IMR-90 (cell line): ENCODE measurements at regions not wholly inside any gene's neighbourhood (a gene's known extent, or its start where the extent isn't known, plus 50 kb on each side); places are given as distances from the start of the nearest gene placed in this dataset.

Source experiments
- ATAC-seq: fragments of 200-7000 bp; cut with Tn5 transposase; 2 replicates; pipeline ENCODE4 v1.9.1; 2020; ENCODE audit warnings: low read depth, mild to moderate bottlenecking, moderate library complexity
- BruUV-seq: library from RNA; stranded (reverse); fragments of 400-500 nt; replicated peaks from 2 replicates; lab custom pipeline; 2021; lab: Mats Ljungman, UMichigan
- CTCF ChIA-PET: fragments of 300-600 bp; formaldehyde crosslinking; extraction: SDS; loops from one replicate; lab custom pipeline; 2021; ENCODE audit warnings: antibody characterized with exemption; lab: Yijun Ruan, JAX
- POLR2A ChIA-PET: fragments of 300-600 bp; sonication (Branson Sonifier 250); formaldehyde crosslinking; loops from one replicate; lab custom pipeline; 2022; ENCODE audit warnings: antibody characterized with exemption; ENCODE audit not compliant: unreplicated experiment; lab: Charles Lee
- DNase-seq: peaks from one replicate; pipeline ENCODE4 v3.0.0; 2013
- H2AFZ ChIP-seq: replicated peaks from 2 replicates; pipeline ENCODE3; 2013; ENCODE audit warnings: low read length, mild to moderate bottlenecking; ENCODE audit not compliant: poor library complexity
- H2AK5ac ChIP-seq: 2 replicates; pipeline ENCODE4 v1.6.1; 2013; ENCODE audit warnings: low read depth, low read length, inconsistent platforms
- H2AK9ac ChIP-seq: replicated peaks from 2 replicates; pipeline ENCODE3; 2013; ENCODE audit warnings: mild to moderate bottlenecking, low read depth, low read length, moderate library complexity; ENCODE audit not compliant: poor library complexity
- H2BK120ac ChIP-seq: 2 replicates; pipeline ENCODE4 v1.6.1; 2013; ENCODE audit warnings: low read depth, low read length, inconsistent platforms
- H2BK15ac ChIP-seq: 3 replicates; pipeline ENCODE4 v1.6.1; 2013; ENCODE audit warnings: low read depth, low read length, inconsistent platforms
- H2BK20ac ChIP-seq: 2 replicates; pipeline ENCODE4 v1.6.1; 2013; ENCODE audit warnings: low read depth, mild to moderate bottlenecking, inconsistent platforms, low read length, moderate library complexity
- H2BK5ac ChIP-seq: 2 replicates; pipeline ENCODE4 v1.6.1; 2013; ENCODE audit warnings: mild to moderate bottlenecking, low read depth, low read length, inconsistent platforms; ENCODE audit not compliant: poor library complexity, severe bottlenecking
- H3K14ac ChIP-seq: replicated peaks from 2 replicates; pipeline ENCODE4 v1.6.1; 2013; ENCODE audit warnings: low read depth, low read length, inconsistent platforms
- H3K18ac ChIP-seq: 2 replicates; pipeline ENCODE4 v1.6.1; 2013; ENCODE audit warnings: low read depth, low read length, control low read depth
- H3K23ac ChIP-seq: 2 replicates; pipeline ENCODE4 v1.6.1; 2013; ENCODE audit warnings: low read depth, low read length, inconsistent platforms
- H3K27ac ChIP-seq: 2 replicates; pipeline ENCODE4 v1.5.1; 2013; ENCODE audit warnings: mild to moderate bottlenecking, control low read depth, low read length; ENCODE audit not compliant: insufficient read depth
- H3K27me3 ChIP-seq: 2 replicates; pipeline ENCODE4 v1.6.1; 2013; ENCODE audit warnings: low read length; ENCODE audit not compliant: control insufficient read depth, insufficient read depth
- H3K36me3 ChIP-seq: 2 replicates; pipeline ENCODE4 v1.6.1; 2013; ENCODE audit warnings: low read length, mixed read lengths; ENCODE audit not compliant: control insufficient read depth, insufficient read depth
- H3K4ac ChIP-seq: 2 replicates; pipeline ENCODE4 v1.6.1; 2013; ENCODE audit warnings: low read depth, low read length, inconsistent platforms
- H3K4me1 ChIP-seq: 2 replicates; pipeline ENCODE4 v1.6.1; 2013; ENCODE audit warnings: low read length, mixed read lengths; ENCODE audit not compliant: control insufficient read depth, insufficient read depth
- H3K4me2 ChIP-seq: 2 replicates; pipeline ENCODE4 v1.6.1; 2013; ENCODE audit warnings: low read depth, mild to moderate bottlenecking, control low read depth, low read length, moderate library complexity
- H3K4me3 ChIP-seq: 2 replicates; pipeline ENCODE4 v1.5.1; 2013; ENCODE audit warnings: low read depth, mild to moderate bottlenecking, control low read depth, low read length, moderate library complexity; ENCODE audit not compliant: insufficient read depth
- H3K56ac ChIP-seq: 2 replicates; pipeline ENCODE4 v1.6.1; 2013; ENCODE audit warnings: low read length, inconsistent platforms; ENCODE audit not compliant: insufficient read depth; ENCODE audit errors: extremely low read depth
- H3K79me1 ChIP-seq, 2 experiments: 2 replicates each; pipeline ENCODE4 v1.6.1; 2013; ENCODE audit warnings: low read length in 2 of 2, inconsistent platforms in 1 of 2, low read depth in 1 of 2
- H3K9ac ChIP-seq: 2 replicates; pipeline ENCODE4 v1.6.1; 2013; ENCODE audit warnings: low read depth, low read length, control low read depth
- H3K9me1 ChIP-seq: 2 replicates; pipeline ENCODE4 v1.6.1; 2013; ENCODE audit warnings: low read length, inconsistent platforms; ENCODE audit not compliant: insufficient read depth
- H3K9me3 ChIP-seq: 2 replicates; pipeline ENCODE4 v1.6.1; 2013; ENCODE audit warnings: low read length; ENCODE audit not compliant: control insufficient read depth, insufficient read depth
- H4K20me1 ChIP-seq: 2 replicates; pipeline ENCODE4 v1.6.1; 2013; ENCODE audit warnings: low read length, inconsistent platforms; ENCODE audit not compliant: insufficient read depth
- H4K5ac ChIP-seq: 2 replicates; pipeline ENCODE4 v1.6.1; 2013; ENCODE audit warnings: mild to moderate bottlenecking, low read depth, low read length, control low read depth
- H4K8ac ChIP-seq, 2 experiments: 2 replicates each; pipeline ENCODE4 v1.6.1; 2013; ENCODE audit warnings: low read depth in 2 of 2, low read length in 2 of 2, control low read depth in 1 of 2, inconsistent platforms in 1 of 2
- H4K91ac ChIP-seq: 2 replicates; pipeline ENCODE4 v1.6.1; 2013; ENCODE audit warnings: low read depth, low read length, inconsistent platforms; ENCODE audit not compliant: insufficient read depth
- BHLHE40 ChIP-seq: fragments of 150-350 bp; IDR thresholded peaks from 2 replicates; pipeline ENCODE4 v1.6.1; 2016; ENCODE audit warnings: mild to moderate bottlenecking, low read depth, low read length
- CEBPB ChIP-seq: IDR thresholded peaks from 2 replicates; pipeline ENCODE4 v1.6.1; 2012; ENCODE audit warnings: low read depth, low read length, improper control_type of control experiment
- CHD1 ChIP-seq: IDR thresholded peaks from 2 replicates; pipeline ENCODE4 v1.6.1; 2012; ENCODE audit warnings: low read depth, low read length, improper control_type of control experiment
- CTCF ChIP-seq: conservative IDR thresholded peaks from 2 replicates; pipeline ENCODE4 v1.5.1; 2012; ENCODE audit warnings: mild to moderate bottlenecking, low read depth, low read length, improper control_type of control experiment
- ELK1 ChIP-seq: fragments of 150-350 bp; IDR thresholded peaks from 2 replicates; pipeline ENCODE4 v1.6.1; 2016; ENCODE audit warnings: low read depth, mild to moderate bottlenecking, low read length, moderate library complexity, borderline replicate concordance
- FOS ChIP-seq: fragments of 150-350 bp; IDR thresholded peaks from 2 replicates; pipeline ENCODE4 v1.6.1; 2016; ENCODE audit warnings: low read depth, low read length
- MAFK ChIP-seq: IDR thresholded peaks from 2 replicates; pipeline ENCODE4 v1.6.1; 2012; ENCODE audit warnings: low read depth, low read length, improper control_type of control experiment
- MAZ ChIP-seq: IDR thresholded peaks from 2 replicates; pipeline ENCODE4 v1.6.1; 2012; ENCODE audit warnings: low read depth, mild to moderate bottlenecking, low read length, improper control_type of control experiment, moderate library complexity, borderline replicate concordance
- MXI1 ChIP-seq: IDR thresholded peaks from 2 replicates; pipeline ENCODE4 v1.6.1; 2012; ENCODE audit warnings: low read depth, mild to moderate bottlenecking, low read length, moderate library complexity, borderline replicate concordance
- NFE2L2 ChIP-seq: fragments of 150-350 bp; IDR thresholded peaks from 2 replicates; pipeline ENCODE4 v1.6.1; 2016; ENCODE audit warnings: low read depth, mild to moderate bottlenecking, low read length
- POLR2A ChIP-seq: IDR thresholded peaks from 2 replicates; pipeline ENCODE4 v1.6.1; 2012; ENCODE audit warnings: mild to moderate bottlenecking, low read depth, low read length
- RAD21 ChIP-seq: IDR thresholded peaks from 2 replicates; pipeline ENCODE4 v1.6.1; 2012; ENCODE audit warnings: low read length, improper control_type of control experiment
- RCOR1 ChIP-seq: IDR thresholded peaks from 2 replicates; pipeline ENCODE4 v1.6.1; 2012; ENCODE audit warnings: mild to moderate bottlenecking, low read length, improper control_type of control experiment; ENCODE audit not compliant: insufficient replicate concordance
- RFX5 ChIP-seq: IDR thresholded peaks from 2 replicates; pipeline ENCODE4 v1.8.0; 2012; ENCODE audit warnings: low read depth, mild to moderate bottlenecking, low read length, moderate library complexity
- SMC3 ChIP-seq: fragments of 150-350 bp; IDR thresholded peaks from 2 replicates; pipeline ENCODE4 v1.6.1; 2016; ENCODE audit warnings: low read depth, mild to moderate bottlenecking, antibody characterized with exemption, low read length, moderate library complexity
- USF2 ChIP-seq: fragments of 150-350 bp; IDR thresholded peaks from 2 replicates; pipeline ENCODE4 v1.6.1; 2017; ENCODE audit warnings: mild to moderate bottlenecking, antibody characterized with exemption, low read length, low read depth
- WGBS, 2 experiments: methylation state at CpG; one replicate each; pipeline versions ENCODE4 v1.1.5 to v1.1.7; 2013; ENCODE audit warnings: missing lambda C conversion rate in 2 of 2; ENCODE audit not compliant: insufficient read length in 1 of 2; ENCODE audit errors: extremely low coverage in 2 of 2; 5-methylcytosine and 5-hydroxymethylcytosine counted together
- dilution Hi-C: fragments of 300-500 bp; cut with HindIII; formaldehyde crosslinking; loops from one replicate; pipeline ENCODE4 v1.14.3; 2018; ENCODE audit warnings: low sequenced_read_pairs; ENCODE audit not compliant: unreplicated experiment
- in situ Hi-C: fragments of 300-500 bp; cut with MboI; formaldehyde crosslinking; loops from 3 replicates; pipeline ENCODE4 v1.14.3; 2019; ENCODE audit warnings: low sequenced_read_pairs, inconsistent platforms, mixed read lengths
- intact Hi-C: fragments of 100-400 bp; cut with micrococcal nuclease; formaldehyde crosslinking; loops from 2 replicates; pipeline ENCODE4 v1.10.0; 2022

- dilution Hi-C loops (no loop called here), in situ Hi-C loops (no loop called here), intact Hi-C loops (loop anchor here (1.0 to 2.0 kb wide), 2 partner anchors 24 to 129 kb away; partner anchors contain the start of gene RASSF8)
- Histone ChIP-seq H3K9ac (no peak overlapping the region), H3K9me3 (no peaks in the 10 kb centered on the region), H3K18ac (no peak overlapping the region), H3K4me3 (no peak overlapping the region), H3K14ac (no peak overlapping the region), H2BK120ac (no peak overlapping the region), H3K56ac (no peak overlapping the region), H3K4me1 (peaks cover 16% of the 10 kb centered on the region), H2AK9ac (no peak overlapping the region), H3K9me1 (peaks cover 8% of the 10 kb centered on the region), H3K4ac (no peak overlapping the region), H3K27me3 (no peaks in the 10 kb centered on the region), H2BK20ac (no peak overlapping the region; the same call in 1 of the 2 replicates), H3K36me3 (no peaks in the 10 kb centered on the region), H3K79me1 (no peaks in the 10 kb centered on the region), H2AK5ac (no peak overlapping the region), H4K20me1 (no peaks in the 10 kb centered on the region), H3K4me2 (no peak overlapping the region), H3K23ac (no peak overlapping the region), H3K27ac (0 out of 2 replicates have a peak overlapping the region, but pooled peaks have one; percentile 2), H2BK5ac (peak overlapping the region; percentile 76), H4K91ac (no peak overlapping the region), H2AFZ (no peak overlapping the region), H2BK15ac (no peak overlapping the region), H4K8ac (no peak overlapping the region; a peak in 1 of 4 replicates), H4K5ac (no peak overlapping the region)
- CTCF ChIA-PET, result no interaction called here
- POLR2A ChIA-PET, result no interaction called here
- DNase-seq (peak; percentile 98), ATAC-seq (peak; percentile 82)
- peak; percentile 56; the same call in 1 of the 2 replicates for TF ChIP-seq NFE2L2
- TF ChIP-seq RCOR1, result peak; percentile 92
- TF ChIP-seq CEBPB, result peak; percentile 99
- peak; percentile 38 for TF ChIP-seq RAD21
- no peak for TF ChIP-seq CHD1
- TF ChIP-seq MXI1, result no peak
- peak; percentile 85 for TF ChIP-seq FOS
- peak; percentile 31 for TF ChIP-seq SMC3
- TF ChIP-seq MAFK, result no peak
- TF ChIP-seq ELK1, result no peak
- TF ChIP-seq CTCF, result 0 out of 2 replicates have a peak, but pooled peaks have one; percentile 10
- no peak for TF ChIP-seq MAZ
- peak; percentile 96 for TF ChIP-seq BHLHE40
- TF ChIP-seq RFX5, result no peak
- TF ChIP-seq POLR2A, result no peak
- peak; percentile 41; the same call in 1 of the 2 replicates for TF ChIP-seq USF2
- WGBS, 2 experiments, result no CpG with 5 or more reads among the region's 3 CpGs
- no TSS peak for BruUV-seq
Measured at GRCh38 chr12:25829192-25829591, 129.3 kb upstream of the RASSF8 start.
